NCI-H1105 (cell line): ENCODE measurements at regions not wholly inside any gene's neighbourhood (a gene's known extent, or its start where the extent isn't known, plus 50 kb on each side); places are given as distances from the start of the nearest gene placed in this dataset.
"Not testable (repeated sequence)": the region's sequence is repeated elsewhere in the genome, so short reads cannot be mapped to it uniquely, and the experiment has no call there.

Experiments used
- DNase-seq: peaks from one replicate; lab custom pipeline; 2025; lab: John Stamatoyannopoulos, UW

GRCh38 chr5:62886603-62887315 lies 308.1 kb downstream of the LRRC70 start:
- DNase-seq = no peak

DNA sequence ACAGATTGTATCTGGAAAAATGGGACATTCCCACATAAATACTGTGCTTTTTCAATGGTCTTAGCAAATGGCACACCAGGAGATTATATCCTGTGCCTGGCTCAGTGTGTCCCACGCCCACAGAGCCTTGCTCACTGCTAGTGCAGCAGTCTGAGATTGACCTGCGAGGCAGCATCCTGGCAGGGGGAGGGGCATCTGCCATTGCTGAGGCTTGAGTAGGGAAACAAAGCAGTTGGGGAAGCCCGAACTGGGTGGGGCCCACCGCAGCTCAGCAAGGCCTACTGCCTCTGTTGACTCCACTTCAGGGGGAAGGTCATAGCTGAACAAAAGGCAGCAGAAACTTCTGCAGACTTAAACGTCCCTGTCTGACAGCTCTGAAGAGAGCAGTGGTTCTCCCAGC lies 258.7 kb downstream of the LRRC70 start:
- not testable (repeated sequence) for DNase-seq

DNA sequence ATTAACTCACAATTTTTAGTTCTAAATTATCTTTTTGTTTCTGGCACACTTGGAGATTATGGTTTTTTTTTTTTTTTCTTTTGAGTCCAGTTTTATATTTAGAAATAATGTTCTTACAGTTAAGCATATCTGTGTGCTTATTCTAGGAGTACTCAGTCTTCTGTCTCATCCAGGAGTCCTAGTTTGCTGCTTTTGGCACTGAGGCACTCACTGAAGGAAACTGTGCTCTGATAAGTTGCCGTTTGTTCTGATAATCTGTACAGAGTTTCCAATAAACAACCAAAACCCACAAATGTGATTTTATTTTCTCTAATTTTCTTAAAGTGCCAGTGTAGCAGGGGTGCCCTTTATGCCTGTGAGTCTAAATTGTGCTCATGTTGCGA lies 251.0 kb downstream of the LRRC70 start:
- no peak for DNase-seq

GRCh38 chr5:62828742-62829603 lies 250.4 kb downstream of the LRRC70 start:
- no peak for DNase-seq

DNA sequence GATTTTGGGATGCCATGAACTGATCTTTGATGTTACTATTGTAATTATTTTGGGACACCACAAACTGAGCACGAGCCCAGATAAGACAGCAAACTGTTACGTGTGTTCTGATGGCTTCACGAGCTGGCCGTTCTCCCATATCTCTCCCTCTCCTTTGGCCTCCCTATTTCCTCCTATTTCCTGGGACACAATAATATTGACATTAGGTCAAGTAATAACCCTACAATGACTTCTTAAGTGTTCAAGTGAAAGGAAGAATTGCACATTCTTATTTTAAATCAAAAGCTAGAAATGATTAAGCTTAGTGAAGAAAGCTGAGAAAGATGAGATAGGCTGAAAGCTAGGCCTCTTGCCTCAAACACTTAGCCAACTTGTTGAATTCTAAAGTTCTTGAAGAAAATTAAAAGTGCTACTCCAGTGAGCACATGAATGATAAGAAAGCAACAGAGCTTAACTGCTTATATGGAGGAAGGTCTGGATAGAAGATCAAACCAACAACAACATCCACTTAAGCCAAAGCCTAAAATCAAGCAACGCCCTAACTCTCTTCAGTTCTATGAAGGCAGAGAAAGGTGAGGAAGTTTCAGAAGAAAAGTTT lies 247.1 kb downstream of the LRRC70 start:
- no peak for DNase-seq

DNA sequence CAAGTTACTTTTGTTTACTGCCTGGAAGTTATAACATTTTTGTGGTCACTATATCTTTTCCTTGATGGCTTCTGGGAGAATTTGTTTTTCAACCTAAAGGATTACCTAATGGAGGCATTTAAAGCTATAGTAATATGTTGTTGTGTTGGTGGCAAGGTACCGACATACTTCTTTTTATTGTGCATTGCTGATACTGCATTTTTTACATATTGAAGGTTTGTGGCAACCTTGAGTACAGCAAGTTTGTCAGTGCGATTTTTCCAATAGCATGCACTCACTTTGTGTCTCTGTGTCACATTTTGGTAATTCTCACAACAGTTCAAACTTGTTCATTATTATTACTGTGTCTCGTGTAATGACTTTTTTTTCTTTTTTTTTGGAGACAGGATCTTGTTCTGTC lies 246.3 kb downstream of the LRRC70 start:
- DNase-seq = no peak

DNA sequence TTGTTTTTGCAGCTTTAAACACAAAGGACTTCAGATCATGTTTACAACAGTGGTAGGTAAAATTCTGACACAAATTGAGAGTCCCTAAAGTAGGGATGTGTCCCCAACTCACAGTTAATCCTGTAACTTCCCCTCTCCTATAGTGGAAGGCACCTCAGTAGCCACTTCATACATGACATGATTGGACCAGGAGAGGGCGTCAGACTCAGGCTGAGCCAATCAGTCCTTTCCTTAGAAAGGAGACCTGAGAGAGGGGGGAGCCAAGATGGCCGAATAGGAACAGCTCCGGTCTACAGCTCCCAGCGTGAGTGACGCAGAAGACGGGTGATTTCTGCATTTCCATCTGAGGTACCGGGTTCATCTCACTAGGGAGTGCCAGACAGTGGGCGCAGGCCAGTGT lies 238.4 kb downstream of the LRRC70 start:
- not testable (repeated sequence) for DNase-seq

DNA sequence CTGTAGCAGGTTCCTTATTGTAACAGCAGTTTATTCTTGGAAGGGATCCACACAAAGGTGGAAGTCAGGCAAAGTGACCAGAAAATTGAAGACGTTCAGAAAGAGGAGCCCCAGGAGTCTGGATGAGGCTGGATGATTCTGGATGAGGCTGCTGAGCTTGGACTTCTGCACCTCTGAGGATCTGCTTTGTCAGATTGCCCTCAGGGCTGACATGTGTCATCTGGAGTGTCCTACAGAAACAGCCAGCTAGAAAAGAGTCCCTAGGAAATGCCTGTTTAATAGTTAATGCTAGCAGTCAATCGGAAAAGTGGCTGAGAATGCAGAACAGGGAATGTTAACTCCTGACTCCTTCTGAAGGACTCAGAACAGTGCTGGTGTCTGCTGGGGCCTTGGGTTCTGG lies 236.4 kb downstream of the LRRC70 start:
- no peak for DNase-seq

GRCh38 chr5:62812621-62813255 lies 234.1 kb downstream of the LRRC70 start:
- DNase-seq = no peak

DNA sequence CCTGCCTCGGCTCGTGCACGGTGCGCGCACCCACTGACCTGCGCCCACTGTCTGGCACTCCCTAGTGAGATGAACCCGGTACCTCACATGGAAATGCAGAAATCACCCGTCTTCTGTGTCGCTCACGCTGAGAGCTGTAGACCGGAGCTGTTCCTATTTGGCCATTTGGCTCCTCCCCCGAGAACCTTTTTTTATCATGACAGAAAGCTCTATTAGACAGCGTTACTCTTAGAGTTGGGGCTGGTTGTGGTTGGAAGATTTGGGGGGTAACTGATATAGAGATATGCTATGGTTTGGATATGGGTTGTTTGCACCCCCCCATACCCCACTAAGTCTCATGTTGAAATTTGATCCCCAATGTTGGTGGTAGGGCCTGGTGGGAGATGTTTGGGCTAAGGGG lies 226.2 kb downstream of the LRRC70 start:
- not testable (repeated sequence) for DNase-seq

DNA sequence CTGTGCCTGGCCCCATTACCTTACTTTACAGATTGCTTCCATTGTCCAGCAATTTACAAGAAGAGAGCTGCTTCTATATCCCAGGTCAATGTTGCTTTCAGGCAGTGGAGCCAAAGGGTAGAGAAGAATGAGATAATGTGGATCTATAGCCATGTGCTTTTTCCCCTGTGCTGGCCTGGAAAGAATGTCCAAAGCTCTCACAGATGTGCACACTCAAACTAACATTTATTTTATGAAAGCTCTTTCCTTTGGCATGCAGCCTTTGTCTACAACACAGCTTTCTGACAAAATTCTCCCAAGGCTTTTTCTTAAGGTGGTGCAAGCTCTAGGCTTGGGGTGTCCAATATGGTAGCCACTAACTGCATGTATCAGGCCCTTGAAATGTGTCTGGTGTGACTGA lies 217.3 kb downstream of the LRRC70 start:
- no peak for DNase-seq

DNA sequence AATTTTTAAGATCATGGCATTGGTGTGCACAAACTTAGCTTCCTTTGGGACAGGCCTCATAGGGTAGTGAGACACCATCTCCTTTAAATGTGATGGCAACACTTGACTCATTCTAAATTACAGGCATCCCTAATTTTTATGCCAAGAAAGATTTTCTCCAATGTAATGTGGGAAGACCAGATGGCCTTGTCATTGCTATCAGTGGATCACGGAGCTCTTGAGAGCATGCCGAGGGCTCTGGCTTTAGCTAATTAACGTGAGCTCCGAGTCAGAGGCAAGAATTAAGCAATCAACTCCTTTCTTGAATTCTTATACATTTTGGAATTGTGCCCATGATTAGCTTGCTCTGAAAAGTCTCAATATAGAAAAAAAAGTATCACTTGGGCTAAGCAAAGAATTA lies 215.8 kb downstream of the LRRC70 start:
- DNase-seq = no peak

GRCh38 chr5:62791059-62791458 lies 212.4 kb downstream of the LRRC70 start:
- DNase-seq = no peak

GRCh38 chr5:62790348-62790747 lies 211.7 kb downstream of the LRRC70 start:
- no peak for DNase-seq

DNA sequence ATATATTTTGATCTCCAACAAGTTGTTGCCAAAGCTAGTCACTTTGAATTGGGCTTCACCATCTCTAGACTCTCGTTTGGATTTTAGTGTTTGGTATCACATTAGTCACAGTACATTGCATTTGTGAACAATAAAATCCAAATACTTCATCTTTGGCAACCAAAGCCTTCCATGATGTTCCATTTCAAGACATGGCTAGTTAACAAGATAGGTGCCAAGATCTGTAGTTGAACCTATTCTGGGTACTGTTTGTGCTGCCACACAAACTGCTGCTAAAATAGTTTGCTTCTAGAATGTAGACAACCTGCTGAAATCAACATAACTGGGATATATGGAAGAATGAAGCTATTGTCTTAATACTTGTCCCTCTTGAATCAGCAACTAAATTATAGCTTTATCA lies 207.5 kb downstream of the LRRC70 start:
- DNase-seq = no peak

DNA sequence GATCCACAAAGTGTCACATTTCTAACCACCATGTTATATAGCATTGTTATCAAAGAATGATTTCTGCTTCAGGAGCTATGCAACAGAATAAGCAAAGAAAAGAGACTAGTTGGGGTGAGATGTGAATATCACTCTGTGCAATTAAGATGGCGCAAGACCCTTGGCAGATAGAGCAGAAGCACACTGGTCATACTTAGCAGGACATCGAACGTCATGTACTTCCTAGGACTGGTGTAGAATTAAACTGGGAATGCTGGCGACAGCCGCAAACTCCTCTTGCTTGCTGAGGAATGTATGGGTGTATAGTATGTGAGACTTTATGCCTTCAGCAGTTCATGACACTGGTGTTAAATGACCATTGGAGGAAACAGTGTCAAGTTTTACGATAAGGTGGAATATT lies 207.0 kb downstream of the LRRC70 start:
- no peak for DNase-seq

- no peak for DNase-seq
These were observed 204.9 kb downstream of the LRRC70 start for GRCh38 chr5:62783374-62784057.

DNA sequence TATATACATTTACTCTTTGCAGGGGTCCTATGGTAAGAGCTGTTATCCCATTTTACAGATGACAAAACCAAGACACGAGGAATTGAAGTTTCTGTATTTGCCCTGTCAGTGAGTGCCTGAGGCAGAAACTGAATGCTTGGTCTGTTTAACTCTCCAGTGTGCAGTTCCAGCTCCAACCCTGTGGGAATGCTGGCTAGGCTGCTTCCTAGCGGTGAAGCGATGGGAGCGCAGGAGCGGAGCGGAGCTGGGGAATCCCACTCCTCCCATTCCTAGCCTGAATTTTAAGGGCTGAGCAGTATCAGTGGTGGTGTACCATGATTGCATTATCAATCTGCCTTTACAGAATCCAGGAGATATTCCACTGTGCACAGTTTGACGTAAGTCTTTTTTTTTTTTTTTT lies 202.3 kb downstream of the LRRC70 start:
- no peak for DNase-seq

DNA sequence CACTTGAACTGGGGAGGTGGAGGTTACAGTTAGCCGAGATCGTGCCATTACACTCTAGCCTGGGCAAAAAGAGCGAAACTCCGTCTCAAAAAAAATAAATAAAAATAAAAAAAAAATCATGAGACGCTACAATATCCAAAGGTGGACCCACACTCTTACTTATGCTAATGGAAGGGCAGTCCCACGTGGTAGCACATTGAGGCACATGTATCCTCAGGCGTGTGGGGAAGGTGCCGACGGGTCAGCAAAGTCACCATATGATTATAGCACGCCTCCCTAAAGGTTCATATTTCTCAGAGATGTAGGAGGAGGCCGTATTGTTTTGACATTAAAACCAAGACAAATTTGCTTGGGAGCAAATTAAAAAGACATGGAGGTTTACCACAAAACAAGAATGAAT lies 201.6 kb downstream of the LRRC70 start:
- no peak for DNase-seq

GRCh38 chr5:62779010-62779422 lies 200.4 kb downstream of the LRRC70 start:
- DNase-seq = peak; percentile 39

GRCh38 chr5:62778316-62779009 lies 199.8 kb downstream of the LRRC70 start:
- no peak for DNase-seq
